GM12873 (cell line): ENCODE measurements at regions not wholly inside any gene's neighbourhood (a gene's known extent, or its start where the extent isn't known, plus 50 kb on each side); places are given as distances from the start of the nearest gene placed in this dataset.

Experiments used
- CTCF ChIP-seq: IDR thresholded peaks from 2 replicates; pipeline ENCODE4 v1.5.1; 2012; ENCODE audit warnings: low read depth, mild to moderate bottlenecking, moderate library complexity, low read length, control low read depth; ENCODE audit not compliant: insufficient read depth; ENCODE audit errors: missing control alignments

GRCh38 chr5:35365758-35366157 is 135.5 kb upstream of the PRLR start:
- TF ChIP-seq CTCF = no peak

- TF ChIP-seq CTCF = no peak
Observed at GRCh38 chr5:35364350-35364749, 134.1 kb upstream of the PRLR start.

- no peak for TF ChIP-seq CTCF
Observed at GRCh38 chr5:35363387-35363965, 133.2 kb upstream of the PRLR start.

GRCh38 chr5:35362772-35363171 is 132.5 kb upstream of the PRLR start:
- TF ChIP-seq CTCF = no peak

DNA sequence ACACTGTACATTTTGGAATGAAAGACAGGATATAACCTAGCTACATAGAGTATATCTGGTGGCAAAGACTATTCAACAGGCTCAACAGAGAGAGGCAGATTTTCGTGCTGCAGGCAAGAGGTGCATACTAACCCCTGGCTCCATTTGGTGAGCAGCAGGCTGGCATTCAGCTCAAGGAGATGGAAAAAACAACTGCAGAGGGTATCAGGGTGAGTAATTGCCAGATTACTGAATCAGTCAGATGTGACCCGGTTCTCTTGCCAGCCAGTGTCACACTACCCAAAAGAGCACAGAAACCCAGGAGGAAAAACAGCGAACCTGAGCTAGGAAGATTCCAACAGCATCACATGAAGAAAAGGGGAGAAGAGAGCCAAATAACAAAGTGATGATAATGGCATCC is 130.4 kb upstream of the PRLR start:
- TF ChIP-seq CTCF = no peak

- no peak for TF ChIP-seq CTCF
Observed at GRCh38 chr5:35359859-35360258, 129.6 kb upstream of the PRLR start.

DNA sequence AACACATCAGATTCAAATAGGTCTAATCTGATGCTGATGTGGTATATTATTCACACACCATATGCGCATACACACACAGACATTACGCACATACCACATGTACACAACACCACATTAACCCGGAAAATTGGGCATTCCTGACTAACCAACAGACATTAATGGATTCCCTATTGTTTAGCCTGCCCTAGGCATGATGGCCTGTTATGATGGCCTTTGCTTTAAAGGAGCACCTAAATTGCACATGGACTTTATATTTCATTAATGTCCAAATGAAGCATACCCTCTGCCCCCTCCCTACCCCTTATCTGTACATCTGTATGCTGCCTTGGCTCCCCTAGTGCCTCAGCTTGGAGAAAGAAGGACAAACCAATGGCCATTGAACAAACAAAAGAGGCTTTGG is 127.7 kb upstream of the PRLR start:
- TF ChIP-seq CTCF = no peak

GRCh38 chr5:35356725-35357124 is 126.4 kb upstream of the PRLR start:
- TF ChIP-seq CTCF = no peak
